ENCODE measurements at regions not wholly inside any gene's neighbourhood (a gene's known extent, or its start where the extent isn't known, plus 50 kb on each side); places are given as distances from the start of the nearest gene placed in this dataset.

GRCh38 chr3:192009903-192010302, 548.9 kb downstream of the PYDC2 start:
- ChIA-PET CTCF (no interaction called here), POLR2A (no interaction called here)
- no peak for TF ChIP-seq CTCF (IDR thresholded peaks at IDR 0.05; ENCODE audit: insufficient read depth, low read length, missing control alignments)
- no peak for DNase-seq (ENCODE audit: low read depth, low spot score)
- H3K4me3 ChIP-seq (ENCODE audit: low read depth, low read length) = no peak overlapping the region

- no peak for DNase-seq (ENCODE audit: low read depth, low spot score)
- H3K4me3 ChIP-seq (ENCODE audit: low read depth, low read length) = no peak overlapping the region
- POLR2A ChIA-PET = no interaction called here
- TF ChIP-seq CTCF (IDR thresholded peaks at IDR 0.05; ENCODE audit: insufficient read depth, low read length, missing control alignments) = no peak
- CTCF ChIA-PET = no interaction called here
Measured at GRCh38 chr3:192010490-192010889, 549.5 kb downstream of the PYDC2 start.

GRCh38 chr3:192011137-192011536, 550.2 kb downstream of the PYDC2 start:
- ChIA-PET POLR2A (no interaction called here), CTCF (no interaction called here)
- no peak for TF ChIP-seq CTCF (IDR thresholded peaks at IDR 0.05; ENCODE audit: insufficient read depth, low read length, missing control alignments)
- DNase-seq (ENCODE audit: low read depth, low spot score) = no peak
- H3K4me3 ChIP-seq (ENCODE audit: low read depth, low read length) = no peak overlapping the region

- ChIA-PET CTCF (no interaction called here), POLR2A (no interaction called here)
- no peak overlapping the region for H3K4me3 ChIP-seq (ENCODE audit: low read depth, low read length)
- no peak for TF ChIP-seq CTCF (IDR thresholded peaks at IDR 0.05; ENCODE audit: insufficient read depth, low read length, missing control alignments)
- DNase-seq (ENCODE audit: low read depth, low spot score) = no peak
Measured at GRCh38 chr3:192013110-192013509, 552.1 kb downstream of the PYDC2 start.

- POLR2A ChIA-PET = no interaction called here
Measured at GRCh38 chr3:192022412-192022811, 561.4 kb downstream of the PYDC2 start.

GRCh38 chr3:192024751-192025150, 563.8 kb downstream of the PYDC2 start:
- no peak for DNase-seq (ENCODE audit: low read depth, low spot score)
- CTCF ChIA-PET = no interaction called here
- H3K4me3 ChIP-seq (ENCODE audit: low read depth, low read length) = no peak overlapping the region
- POLR2A ChIA-PET = no interaction called here
- TF ChIP-seq CTCF (IDR thresholded peaks at IDR 0.05; ENCODE audit: insufficient read depth, low read length, missing control alignments) = no peak

More at GRCh38 chr3:192022412-192022811, 561.4 kb downstream of the PYDC2 start:
- CTCF ChIA-PET = no interaction called here
- no peak overlapping the region for H3K4me3 ChIP-seq (ENCODE audit: low read depth, low read length)
- DNase-seq (ENCODE audit: low read depth, low spot score) = no peak
- TF ChIP-seq CTCF (IDR thresholded peaks at IDR 0.05; ENCODE audit: insufficient read depth, low read length, missing control alignments) = no peak
